ENCODE measurements at regions not wholly inside any gene's neighbourhood (a gene's known extent, or its start where the extent isn't known, plus 50 kb on each side); places are given as distances from the start of the nearest gene placed in this dataset.
A peak's percentile ranks its signal among the peaks of the same experiment; 100 is the strongest.

DNA sequence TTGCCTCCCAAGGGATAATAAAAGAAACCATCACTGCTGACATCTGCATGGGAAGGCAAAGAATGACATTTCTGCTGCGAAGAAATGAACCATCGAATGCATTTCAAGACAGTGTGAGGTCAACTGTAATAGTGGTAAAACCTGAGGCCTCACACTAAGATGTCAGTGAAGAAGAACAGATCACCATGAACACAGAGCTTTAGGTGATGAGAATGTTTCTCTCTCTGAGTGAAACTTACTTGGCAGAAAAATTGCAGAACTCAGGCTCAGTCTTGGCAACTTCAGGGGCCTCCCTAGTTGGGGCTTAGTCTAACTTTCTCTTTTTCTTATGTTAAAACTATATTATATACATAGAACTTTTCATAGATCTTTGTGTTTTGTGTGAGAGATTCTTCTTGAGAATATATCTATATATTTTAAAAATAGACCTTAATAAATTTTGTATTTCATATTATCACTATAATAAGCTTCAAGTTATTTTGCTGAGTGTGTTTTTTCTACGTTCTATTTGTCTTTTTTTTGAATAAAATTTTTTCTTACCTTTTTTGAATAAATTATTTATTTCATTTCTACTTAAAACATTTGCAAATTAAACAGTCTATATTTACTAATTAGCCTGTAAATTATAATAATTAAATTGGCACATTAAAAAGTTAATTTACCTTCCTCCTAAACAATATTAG, 427.5 kb upstream of the TRIB2 start:
- no peak for DNase-seq (ENCODE audit: insufficient read length, low spot score)
- TF ChIP-seq TAF1 (IDR thresholded peaks at IDR 0.05; ENCODE audit: low read depth, low read length), result no peak
- TF ChIP-seq POU2F2 (IDR thresholded peaks at IDR 0.05; ENCODE audit: low read depth, low read length), result no peak
- no peak for TF ChIP-seq PAX5 (IDR thresholded peaks at IDR 0.05; ENCODE audit: insufficient read depth, low read length, severe bottlenecking)
- no peak for TF ChIP-seq POLR2A (IDR thresholded peaks at IDR 0.05; ENCODE audit: low read depth, low read length)
- TF ChIP-seq POLR2AphosphoS5 (IDR thresholded peaks at IDR 0.05; ENCODE audit: low read depth, low read length), result no peak
- no peak for TF ChIP-seq SPI1 (IDR thresholded peaks at IDR 0.05; ENCODE audit: low read depth, low read length)
- FAIRE-seq, result peak; percentile 33

GRCh38 chr2:12291303-12291702, 425.4 kb upstream of the TRIB2 start:
- DNase-seq (ENCODE audit: insufficient read length, low spot score), result no peak
- no peak for FAIRE-seq
- TF ChIP-seq PAX5 (IDR thresholded peaks at IDR 0.05; ENCODE audit: insufficient read depth, low read length, severe bottlenecking) (no peak), TAF1 (IDR thresholded peaks at IDR 0.05; ENCODE audit: low read depth, low read length) (no peak)

DNA sequence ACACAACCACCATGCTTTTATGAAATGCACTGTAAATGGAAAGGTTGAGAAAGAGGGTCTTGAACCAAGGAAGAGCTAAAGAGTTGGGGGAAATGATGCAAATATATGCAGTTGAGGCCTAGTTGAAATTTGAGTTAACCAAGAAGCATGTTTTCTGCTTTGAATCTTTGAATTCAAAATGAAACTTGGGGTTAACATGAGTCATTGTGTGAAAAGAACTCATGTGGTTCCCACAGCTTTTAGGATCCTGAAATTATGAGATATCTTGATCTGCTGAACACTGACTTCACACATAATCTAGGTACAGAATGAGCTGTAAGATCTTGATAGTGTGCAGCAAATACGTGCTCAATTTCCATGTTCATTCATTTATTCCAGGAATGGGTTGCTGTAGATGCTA, 422.9 kb upstream of the TRIB2 start:
- DNase-seq (ENCODE audit: insufficient read length, low spot score) (peak; percentile 12), FAIRE-seq (peak; percentile 87)
- TF ChIP-seq SPI1 (IDR thresholded peaks at IDR 0.05; ENCODE audit: low read depth, low read length), result no peak
- no peak for TF ChIP-seq POLR2AphosphoS5 (IDR thresholded peaks at IDR 0.05; ENCODE audit: low read depth, low read length)
- peak; percentile 52 for TF ChIP-seq POU2F2 (IDR thresholded peaks at IDR 0.05; ENCODE audit: low read depth, low read length)
- TF ChIP-seq PAX5 (IDR thresholded peaks at IDR 0.05; ENCODE audit: insufficient read depth, low read length, severe bottlenecking), result no peak
- TF ChIP-seq TAF1 (IDR thresholded peaks at IDR 0.05; ENCODE audit: low read depth, low read length), result no peak
- TF ChIP-seq POLR2A (IDR thresholded peaks at IDR 0.05; ENCODE audit: low read depth, low read length), result no peak

DNA sequence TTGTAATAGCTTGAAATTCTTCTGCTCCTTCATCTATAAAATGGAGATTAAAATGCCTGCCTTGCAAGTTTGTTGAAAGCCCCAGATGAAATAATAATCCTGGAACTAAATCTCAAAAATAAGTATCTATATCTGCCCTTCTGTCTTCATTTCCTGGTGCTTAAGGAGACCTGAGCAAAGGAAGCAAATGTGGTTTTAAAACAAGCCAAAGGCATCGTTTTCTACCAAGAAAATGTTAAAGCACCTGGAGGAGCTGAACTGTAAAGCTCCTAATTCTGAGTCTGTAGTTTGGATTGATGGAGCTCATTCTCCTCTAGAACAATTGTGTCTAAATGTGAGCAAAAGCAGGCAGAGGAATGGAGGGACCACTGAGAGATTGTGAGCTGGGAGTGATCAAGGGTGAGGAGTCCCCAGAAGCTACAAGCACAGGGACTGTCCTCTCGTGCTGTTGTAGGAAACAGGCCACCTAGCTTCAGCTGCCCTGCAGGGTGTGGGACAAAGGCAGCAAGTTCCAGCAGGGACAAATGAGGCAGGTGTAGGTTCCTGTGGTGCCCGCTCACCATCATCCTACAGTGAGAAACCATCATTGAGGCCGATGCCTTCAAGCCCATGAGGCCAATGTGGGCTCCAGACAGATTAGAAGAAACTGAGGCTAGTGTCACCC, 420.7 kb upstream of the TRIB2 start:
- DNase-seq (ENCODE audit: insufficient read length, low spot score), result no peak
- FAIRE-seq, result no peak
- TF ChIP-seq PAX5 (IDR thresholded peaks at IDR 0.05; ENCODE audit: insufficient read depth, low read length, severe bottlenecking) (no peak), POU2F2 (IDR thresholded peaks at IDR 0.05; ENCODE audit: low read depth, low read length) (no peak), POLR2A (IDR thresholded peaks at IDR 0.05; ENCODE audit: low read depth, low read length) (no peak), POLR2AphosphoS5 (IDR thresholded peaks at IDR 0.05; ENCODE audit: low read depth, low read length) (no peak), TAF1 (IDR thresholded peaks at IDR 0.05; ENCODE audit: low read depth, low read length) (no peak), SPI1 (IDR thresholded peaks at IDR 0.05; ENCODE audit: low read depth, low read length) (no peak)

DNA sequence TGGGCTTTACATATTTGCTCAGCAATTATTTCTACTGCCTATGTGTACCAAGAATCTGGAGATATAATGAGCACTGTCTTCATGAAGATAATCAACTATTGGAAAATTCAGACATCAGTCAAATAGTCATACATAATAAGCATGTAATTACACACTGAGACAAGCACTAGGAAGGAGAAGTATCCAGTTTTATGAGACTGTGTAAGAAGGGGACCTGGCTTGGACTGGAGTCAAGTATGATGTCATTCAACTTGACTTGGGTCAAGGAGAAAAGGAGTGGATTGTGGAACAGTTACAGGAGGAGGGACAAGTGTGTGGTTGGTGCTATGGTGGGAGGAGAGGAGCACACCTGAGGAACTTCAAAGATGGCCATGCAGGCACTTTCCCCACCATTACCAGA, 419.8 kb upstream of the TRIB2 start:
- DNase-seq (ENCODE audit: insufficient read length, low spot score) (no peak), FAIRE-seq (no peak)
- no peak for TF ChIP-seq POLR2A (IDR thresholded peaks at IDR 0.05; ENCODE audit: low read depth, low read length)
- no peak for TF ChIP-seq POLR2AphosphoS5 (IDR thresholded peaks at IDR 0.05; ENCODE audit: low read depth, low read length)
- no peak for TF ChIP-seq SPI1 (IDR thresholded peaks at IDR 0.05; ENCODE audit: low read depth, low read length)
- no peak for TF ChIP-seq TAF1 (IDR thresholded peaks at IDR 0.05; ENCODE audit: low read depth, low read length)
- no peak for TF ChIP-seq PAX5 (IDR thresholded peaks at IDR 0.05; ENCODE audit: insufficient read depth, low read length, severe bottlenecking)

GRCh38 chr2:12298352-12298751, 418.4 kb upstream of the TRIB2 start:
- TF ChIP-seq POLR2AphosphoS5 (IDR thresholded peaks at IDR 0.05; ENCODE audit: low read depth, low read length), result no peak
- FAIRE-seq, result no peak
- no peak for DNase-seq (ENCODE audit: insufficient read length, low spot score)

DNA sequence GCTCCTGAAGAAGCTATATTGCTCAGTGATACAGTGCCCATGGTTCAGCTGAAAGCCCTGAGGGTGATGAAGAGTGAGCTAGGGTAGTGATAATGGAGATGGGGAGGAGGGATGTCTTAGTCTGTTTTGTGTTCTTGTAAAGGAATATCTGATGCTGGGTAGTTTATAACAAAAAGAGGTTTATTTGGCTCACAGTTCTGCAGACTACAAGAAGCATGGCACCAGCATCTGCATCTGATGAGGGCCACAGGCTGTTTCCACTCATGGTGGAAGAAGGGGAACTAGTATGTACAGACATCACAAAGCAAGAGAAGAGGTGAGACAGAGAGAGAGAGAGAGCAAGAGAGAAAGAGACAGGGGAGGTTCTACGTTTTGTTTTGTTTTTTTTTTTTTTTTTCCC, 417.3 kb upstream of the TRIB2 start:
- no peak for FAIRE-seq
- TF ChIP-seq POU2F2 (IDR thresholded peaks at IDR 0.05; ENCODE audit: low read depth, low read length), result no peak
- no peak for TF ChIP-seq SPI1 (IDR thresholded peaks at IDR 0.05; ENCODE audit: low read depth, low read length)
- no peak for TF ChIP-seq TAF1 (IDR thresholded peaks at IDR 0.05; ENCODE audit: low read depth, low read length)
- DNase-seq (ENCODE audit: insufficient read length, low spot score), result no peak

GRCh38 chr2:12300019-12300602, 416.6 kb upstream of the TRIB2 start:
- TF ChIP-seq PAX5 (IDR thresholded peaks at IDR 0.05; ENCODE audit: insufficient read depth, low read length, severe bottlenecking), result no peak
- TF ChIP-seq POU2F2 (IDR thresholded peaks at IDR 0.05; ENCODE audit: low read depth, low read length), result no peak
- TF ChIP-seq POLR2AphosphoS5 (IDR thresholded peaks at IDR 0.05; ENCODE audit: low read depth, low read length), result no peak
- no peak for TF ChIP-seq TAF1 (IDR thresholded peaks at IDR 0.05; ENCODE audit: low read depth, low read length)
- TF ChIP-seq POLR2A (IDR thresholded peaks at IDR 0.05; ENCODE audit: low read depth, low read length), result no peak
- TF ChIP-seq SPI1 (IDR thresholded peaks at IDR 0.05; ENCODE audit: low read depth, low read length), result no peak
- no peak for FAIRE-seq
- no peak for DNase-seq (ENCODE audit: insufficient read length, low spot score)

- TF ChIP-seq SPI1 (IDR thresholded peaks at IDR 0.05; ENCODE audit: low read depth, low read length) (no peak), POU2F2 (IDR thresholded peaks at IDR 0.05; ENCODE audit: low read depth, low read length) (no peak), POLR2AphosphoS5 (IDR thresholded peaks at IDR 0.05; ENCODE audit: low read depth, low read length) (no peak), PAX5 (IDR thresholded peaks at IDR 0.05; ENCODE audit: insufficient read depth, low read length, severe bottlenecking) (no peak), TAF1 (IDR thresholded peaks at IDR 0.05; ENCODE audit: low read depth, low read length) (no peak), POLR2A (IDR thresholded peaks at IDR 0.05; ENCODE audit: low read depth, low read length) (no peak)
- FAIRE-seq (no peak), DNase-seq (ENCODE audit: insufficient read length, low spot score) (no peak)
Measured at GRCh38 chr2:12300927-12301326, 415.8 kb upstream of the TRIB2 start.

DNA sequence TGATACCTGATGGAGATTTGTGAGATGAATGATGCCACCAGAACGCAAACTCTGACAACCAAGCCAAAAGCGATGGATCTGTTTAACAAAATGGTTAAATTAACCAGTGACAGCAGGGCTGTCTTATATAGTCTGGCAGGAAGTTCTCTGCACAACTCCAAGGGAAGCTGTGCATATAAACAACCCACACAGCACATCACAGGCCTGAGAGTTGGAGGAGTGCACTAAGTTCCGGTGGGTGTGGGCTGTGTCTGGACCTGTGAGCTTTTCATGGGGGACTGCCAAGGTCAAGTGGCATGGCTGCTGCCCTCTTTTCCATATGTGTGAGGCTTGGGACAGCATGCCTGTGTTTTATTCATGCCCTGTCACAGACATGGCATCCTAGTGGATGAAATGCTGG, 414.6 kb upstream of the TRIB2 start:
- TF ChIP-seq POLR2AphosphoS5 (IDR thresholded peaks at IDR 0.05; ENCODE audit: low read depth, low read length), result no peak
- TF ChIP-seq POLR2A (IDR thresholded peaks at IDR 0.05; ENCODE audit: low read depth, low read length), result no peak
- no peak for TF ChIP-seq PAX5 (IDR thresholded peaks at IDR 0.05; ENCODE audit: insufficient read depth, low read length, severe bottlenecking)
- TF ChIP-seq SPI1 (IDR thresholded peaks at IDR 0.05; ENCODE audit: low read depth, low read length), result no peak
- no peak for TF ChIP-seq TAF1 (IDR thresholded peaks at IDR 0.05; ENCODE audit: low read depth, low read length)
- no peak for TF ChIP-seq POU2F2 (IDR thresholded peaks at IDR 0.05; ENCODE audit: low read depth, low read length)
- FAIRE-seq, result no peak
- no peak for DNase-seq (ENCODE audit: insufficient read length, low spot score)
